C1 segment of cervical spinal cord (tissue), 14 donors: ENCODE measurements at regions not wholly inside any gene's neighbourhood (a gene's known extent, or its start where the extent isn't known, plus 50 kb on each side); places are given as distances from the start of the nearest gene placed in this dataset.

Experiments used
- DNase-seq, 14 donors: peaks; one replicate each; lab custom pipeline; 2025; lab: John Stamatoyannopoulos, UW

DNA sequence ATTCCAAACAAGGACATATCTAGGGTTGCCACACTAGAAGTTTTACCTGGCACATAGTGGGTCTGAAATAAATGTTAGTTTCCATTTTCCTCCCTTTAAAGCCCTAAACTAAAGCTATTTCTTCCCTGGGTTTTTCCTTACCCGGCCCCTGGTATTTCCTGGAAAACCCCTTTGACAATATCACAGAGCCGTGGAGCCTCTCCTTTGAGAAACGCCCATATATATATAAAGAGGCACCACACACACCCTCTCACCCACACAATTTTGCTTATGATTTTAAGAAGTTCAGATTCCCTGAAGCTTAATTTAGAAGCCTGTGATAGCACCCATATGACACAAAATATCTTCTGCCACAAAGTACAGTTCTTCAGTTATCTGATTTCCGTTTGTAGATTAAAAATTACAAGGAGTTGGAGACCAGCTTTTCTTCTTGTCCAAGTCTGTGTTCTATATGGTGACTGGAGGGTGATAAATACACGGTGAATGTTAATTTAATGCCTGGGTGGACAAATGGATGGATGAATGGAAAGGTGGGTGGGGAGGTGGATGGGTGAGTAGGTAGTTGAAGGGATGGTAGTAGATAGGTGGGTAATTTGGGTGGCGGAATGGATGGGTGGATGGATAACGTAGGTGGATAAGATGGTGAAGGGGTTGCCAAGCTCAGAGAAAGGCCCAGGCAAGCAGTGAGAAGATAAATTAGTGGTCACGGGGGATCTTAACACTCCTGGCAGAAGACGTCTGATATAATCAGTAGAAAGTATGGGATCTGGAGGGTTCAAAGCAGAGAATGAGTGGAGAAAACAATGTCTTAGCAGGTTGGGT is 154.4 kb upstream of the FGGY start:
- no peak for DNase-seq

DNA sequence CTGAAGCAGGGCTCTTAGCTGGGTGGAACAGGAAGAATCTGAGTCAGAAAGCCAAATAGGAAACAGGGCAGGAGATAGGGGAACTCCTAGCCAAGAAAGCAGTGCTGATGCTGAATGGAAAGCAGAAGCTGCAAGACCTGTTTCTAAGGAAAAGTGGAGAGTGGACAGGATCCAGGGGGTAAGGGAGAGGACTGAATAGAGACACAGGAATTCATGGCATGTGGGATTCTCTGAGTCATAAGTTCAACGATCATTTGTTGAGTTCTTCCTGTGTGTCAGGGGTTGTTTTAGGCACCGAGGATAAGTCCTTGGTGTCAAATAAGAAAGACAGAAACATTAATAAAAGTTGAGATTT is 153.8 kb upstream of the FGGY start:
- peak in 1 of 14 donors; percentile 15 for DNase-seq

DNA sequence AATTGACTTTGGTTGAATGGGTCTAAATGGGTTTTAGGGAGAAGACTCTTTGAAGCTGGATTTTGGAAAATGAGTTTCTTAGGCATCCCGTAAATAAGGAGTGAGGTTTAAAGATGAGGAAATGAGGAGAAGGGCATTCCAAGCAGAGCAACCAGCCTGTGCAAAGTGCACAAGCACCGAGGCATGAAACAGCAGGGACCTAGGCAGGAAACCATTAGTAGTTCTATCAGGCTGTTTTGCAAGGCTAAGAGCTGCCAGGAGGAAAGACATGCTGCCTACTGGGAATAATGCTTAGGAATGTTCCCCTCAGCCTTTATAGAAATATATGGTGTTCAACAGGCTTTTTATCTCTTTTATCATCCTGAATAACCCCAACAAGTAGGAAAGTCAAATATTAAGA is 153.1 kb upstream of the FGGY start:
- DNase-seq = no peak

DNA sequence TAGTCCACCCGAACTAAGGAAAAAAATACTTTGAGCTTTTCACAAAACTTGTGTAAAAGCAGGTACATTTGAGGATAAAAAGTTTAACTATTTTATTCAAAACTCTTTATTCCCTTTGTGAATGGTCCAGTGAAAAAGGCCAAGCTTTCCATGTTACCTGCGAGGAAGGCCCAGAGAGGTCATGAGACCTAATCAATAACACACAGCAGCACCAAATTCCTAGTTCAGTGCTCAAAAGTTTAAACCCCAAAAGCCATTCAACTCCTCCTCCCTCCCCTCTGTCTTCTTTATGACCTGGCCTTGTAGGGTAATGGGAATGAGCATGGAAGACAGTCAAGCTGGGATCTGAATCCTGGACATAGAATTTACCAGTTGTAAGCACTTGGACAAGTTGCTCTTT is 151.9 kb upstream of the FGGY start:
- DNase-seq = no peak

DNA sequence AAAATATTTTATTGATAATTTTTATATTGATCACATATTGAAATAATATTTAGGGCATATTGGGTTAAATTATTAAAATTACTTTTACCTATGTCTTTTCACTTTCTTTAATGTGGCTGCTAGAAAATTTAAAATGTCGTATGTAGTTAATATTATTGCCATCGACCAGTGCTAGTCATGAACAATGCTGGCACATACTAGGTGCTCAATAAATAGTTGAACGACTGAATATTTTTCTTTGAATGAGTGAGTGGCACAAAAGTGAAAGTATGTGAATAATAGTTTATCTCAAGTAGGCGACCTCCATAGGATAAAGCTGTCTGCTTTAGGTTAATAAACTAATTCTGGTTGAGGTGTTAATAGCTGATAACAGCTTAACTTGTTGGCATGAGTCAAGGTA is 150.8 kb upstream of the FGGY start:
- no peak for DNase-seq

DNA sequence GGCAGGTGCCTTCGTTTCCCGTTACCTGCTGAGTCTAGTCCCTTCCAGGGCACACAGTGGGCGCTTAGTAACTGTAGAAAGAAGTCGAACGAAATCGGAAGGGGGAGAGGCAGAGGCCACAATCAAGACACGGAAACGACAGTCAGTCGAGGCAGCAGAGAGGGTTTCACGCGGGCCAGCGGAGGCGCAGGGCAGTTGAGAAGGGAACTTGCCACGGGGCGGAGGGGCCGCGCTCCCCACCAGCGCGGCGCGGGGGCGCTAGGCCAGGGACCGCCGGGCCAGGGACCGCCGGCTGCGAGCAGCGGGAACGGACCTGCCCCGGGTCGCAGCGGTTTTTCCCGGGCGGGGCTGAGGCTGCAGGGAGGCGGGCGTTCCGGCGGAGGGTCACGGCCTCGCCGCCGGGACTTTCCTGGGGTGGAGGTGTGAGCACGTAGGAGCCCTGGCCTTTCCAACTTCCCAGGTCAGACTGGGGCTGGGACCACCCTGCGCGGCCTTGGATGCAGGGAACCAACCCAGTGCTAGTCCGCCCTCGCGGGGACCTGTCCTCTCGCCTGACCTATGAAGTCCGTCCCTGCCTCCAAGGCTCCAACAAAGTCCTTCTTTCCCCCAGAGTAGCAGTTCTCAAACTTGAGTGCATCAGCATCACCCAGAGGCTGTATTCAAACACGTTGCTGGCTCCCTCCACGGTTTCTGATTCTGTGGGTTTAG is 150.1 kb upstream of the FGGY start:
- peak in 5 of 14 donors; percentile 11 to 52 (median 30) for DNase-seq

DNA sequence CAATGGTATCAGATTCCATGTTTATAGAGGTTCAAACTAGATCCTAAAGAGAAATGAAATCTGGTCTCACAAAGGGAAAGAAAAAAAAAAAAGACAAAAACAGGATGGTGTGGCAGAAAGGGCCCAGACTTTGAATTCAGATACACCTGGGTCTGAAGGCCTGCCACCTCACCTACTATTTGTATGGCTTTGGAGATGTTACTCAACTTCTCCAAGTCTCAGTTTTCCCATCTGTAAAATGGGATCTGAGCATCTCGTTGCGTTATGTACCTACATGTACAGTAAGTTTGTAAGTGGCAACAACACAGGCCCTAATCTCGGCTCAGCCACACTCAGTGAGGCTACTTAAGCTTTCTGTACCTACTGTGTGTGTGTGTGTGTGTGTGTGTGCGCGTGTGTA is 147.5 kb upstream of the FGGY start:
- no peak for DNase-seq

DNA sequence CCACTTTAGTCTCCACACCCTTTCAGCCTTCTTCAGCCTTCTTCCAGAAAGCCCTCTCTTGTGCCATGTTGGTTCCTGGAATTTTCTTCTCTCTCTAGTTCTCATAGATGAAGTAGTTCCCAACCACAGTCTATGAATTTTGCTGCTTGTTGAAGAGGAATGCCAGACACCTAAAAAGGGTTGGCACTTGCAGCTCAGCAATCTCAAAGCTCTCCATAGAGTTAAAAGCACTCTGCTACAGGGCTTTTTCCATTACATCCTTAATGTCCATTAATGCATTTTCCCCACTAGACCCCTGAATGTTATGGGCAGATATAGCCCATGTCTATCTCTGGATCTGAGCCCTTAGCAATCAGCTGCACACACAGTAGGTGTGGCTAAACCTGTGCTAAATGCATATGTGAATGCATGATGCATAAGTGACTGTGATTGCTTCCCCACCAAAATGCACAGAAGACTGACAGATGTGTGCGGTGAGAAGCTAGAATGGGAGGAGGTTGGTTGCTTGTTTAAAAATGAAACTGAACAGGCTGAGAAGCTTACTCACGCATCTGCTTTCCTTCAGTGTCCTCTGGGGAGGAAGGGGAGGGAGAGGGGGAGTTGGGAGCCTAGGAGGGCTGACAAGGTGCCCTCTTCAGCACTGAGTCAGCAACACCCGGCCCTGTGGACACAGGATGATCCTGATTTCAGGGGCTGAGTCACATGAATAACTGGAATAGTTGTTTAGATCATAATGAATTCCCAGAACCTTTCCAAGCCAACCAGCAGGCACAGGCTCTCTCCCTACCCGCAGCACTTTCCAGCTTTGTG is 146.1 kb upstream of the FGGY start:
- DNase-seq = peak in 3 of 14 donors; percentile 10 to 81 (median 27)

DNA sequence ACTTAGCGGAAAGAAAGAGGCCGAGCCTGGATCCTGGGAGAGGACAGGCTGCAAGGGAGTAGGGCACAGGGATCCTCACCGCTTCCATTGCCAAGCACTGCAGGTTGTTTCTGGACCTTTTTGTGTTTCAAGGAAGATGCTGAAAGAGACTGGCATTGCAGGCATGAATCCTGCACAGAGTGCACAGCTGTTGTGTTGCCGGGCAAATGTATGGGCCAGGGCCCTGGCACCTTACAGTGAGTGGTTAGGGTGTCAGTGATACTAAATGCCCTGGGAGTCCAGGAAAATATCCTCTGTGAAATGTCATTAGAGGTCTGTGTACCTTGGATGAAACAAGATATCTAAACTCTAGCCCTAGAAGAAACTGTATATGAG is 145.5 kb upstream of the FGGY start:
- no peak for DNase-seq

DNA sequence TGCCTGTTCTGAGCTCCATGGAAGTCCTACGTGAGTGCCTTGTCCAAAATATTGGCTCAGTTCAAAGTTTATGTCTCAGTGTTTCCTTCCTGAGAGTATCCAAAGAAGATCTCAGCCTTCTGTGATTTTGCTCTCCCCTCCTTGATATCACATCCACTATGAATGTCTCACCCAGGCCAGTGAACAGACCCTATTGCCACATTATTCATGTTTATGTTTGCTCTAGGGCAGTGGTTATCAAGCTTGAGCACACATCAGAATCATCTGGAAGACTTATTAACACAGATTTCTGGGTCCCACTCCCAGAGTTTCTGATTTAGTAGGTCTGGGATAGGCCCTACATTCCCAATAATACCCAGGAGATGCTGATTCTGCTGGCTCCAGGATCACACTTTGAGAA is 145.0 kb upstream of the FGGY start:
- DNase-seq = no peak

DNA sequence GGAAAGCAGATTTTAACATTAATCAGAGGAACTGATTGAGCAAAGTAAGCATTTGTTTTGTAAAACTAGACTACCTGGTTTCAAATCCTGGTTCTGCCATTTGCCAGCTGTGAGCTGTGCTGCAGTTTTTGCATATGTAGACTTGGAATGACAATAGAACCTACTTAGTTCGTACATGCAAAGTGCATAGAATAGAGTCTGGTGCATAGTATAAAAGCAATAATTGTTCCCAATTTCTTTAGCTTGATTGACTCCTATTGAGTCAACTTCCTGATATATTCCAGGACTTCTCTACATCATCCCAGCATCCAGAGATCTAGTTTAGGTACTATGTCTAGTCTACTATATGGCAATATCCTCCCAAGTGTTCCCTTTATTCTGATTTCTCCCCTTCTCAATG is 144.4 kb upstream of the FGGY start:
- DNase-seq = no peak

DNA sequence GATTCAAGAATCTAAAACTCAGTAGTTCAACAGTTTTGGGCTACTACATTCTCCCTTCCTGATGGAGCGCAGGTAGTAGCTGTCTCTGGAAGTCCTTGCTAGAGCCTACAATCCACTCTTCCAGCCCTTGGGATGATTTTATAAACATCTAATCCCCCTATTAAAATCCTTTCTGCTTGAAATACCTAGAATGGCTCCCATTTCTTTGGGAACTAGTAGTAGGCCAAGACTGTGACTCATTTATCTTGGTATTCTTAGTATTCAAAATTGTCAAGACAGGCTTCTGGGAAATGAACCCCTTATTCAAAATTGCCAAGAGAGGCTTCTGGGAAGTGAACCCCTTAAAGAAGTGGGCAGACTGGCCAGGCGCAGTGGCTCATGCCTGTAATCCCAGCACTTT is 142.5 kb upstream of the FGGY start:
- DNase-seq = no peak

DNA sequence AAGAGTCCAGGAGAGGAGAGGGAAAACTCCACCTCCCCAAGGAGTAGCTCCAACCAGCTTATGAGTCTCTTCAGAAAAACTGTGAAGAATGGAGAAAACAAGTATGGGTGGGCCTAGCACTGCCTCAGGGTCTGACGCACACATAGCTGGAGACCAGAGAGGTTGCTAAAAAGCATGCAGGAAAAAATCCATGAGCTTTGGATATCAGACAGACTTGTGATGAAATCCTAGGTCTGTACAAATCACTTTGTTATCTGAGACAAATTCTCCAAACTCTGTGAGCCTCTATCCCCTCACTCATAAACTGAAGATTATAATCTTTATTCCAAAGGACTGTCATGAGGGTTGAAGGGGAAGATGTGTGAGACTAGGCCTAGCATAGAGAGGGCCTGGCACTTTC is 141.5 kb upstream of the FGGY start:
- no peak for DNase-seq

DNA sequence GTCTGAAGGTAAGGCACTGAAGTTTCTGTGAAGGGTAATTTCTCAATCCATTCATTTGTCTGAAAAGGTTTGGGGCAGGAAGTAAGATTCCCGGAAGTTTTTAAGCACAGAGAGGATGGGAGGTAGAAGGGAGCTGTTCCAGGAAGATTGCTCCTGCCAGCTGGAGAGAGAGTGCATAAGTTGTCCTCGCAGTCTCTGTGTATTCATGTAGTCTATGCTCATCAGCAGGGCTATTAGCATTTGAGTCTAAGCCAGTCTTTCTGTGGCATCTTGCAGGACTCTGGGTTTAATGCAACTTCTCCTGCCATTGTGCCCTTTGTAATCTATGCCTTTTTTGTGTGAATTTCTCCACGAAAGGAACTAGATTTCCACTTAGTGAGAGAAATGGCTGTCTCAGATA is 140.8 kb upstream of the FGGY start:
- DNase-seq = peak in 1 of 14 donors; percentile 19

DNA sequence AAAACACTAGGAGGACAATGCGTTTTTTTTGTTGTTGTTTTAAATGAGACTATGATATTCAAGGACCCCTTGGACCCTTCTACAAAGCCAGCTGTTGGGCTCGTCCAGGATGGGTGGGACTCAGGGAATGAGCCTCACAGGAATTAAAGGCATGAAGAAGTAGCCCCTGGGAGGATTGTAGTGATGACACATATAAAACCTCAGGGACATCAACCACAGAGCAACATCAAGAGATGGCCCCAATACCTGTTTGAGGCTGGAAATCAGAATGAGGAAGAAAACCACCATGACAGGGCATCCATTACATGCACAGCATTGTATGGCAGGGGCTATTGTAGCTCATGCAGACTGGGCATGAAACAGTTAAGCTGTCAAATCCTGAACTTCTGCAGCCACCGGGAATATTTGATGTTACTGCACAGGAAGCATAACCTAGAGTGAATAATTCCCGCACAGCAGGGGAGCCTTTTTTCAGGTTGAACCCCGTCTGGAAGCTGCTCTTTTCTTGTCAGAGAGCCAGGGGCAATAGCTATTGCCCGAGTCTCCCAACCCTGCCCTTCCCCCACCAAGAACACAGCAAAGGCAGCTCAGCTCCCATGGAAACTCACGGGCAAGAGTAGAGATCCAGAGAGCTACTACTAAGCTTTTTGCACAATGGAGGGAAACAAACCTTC is 140.2 kb upstream of the FGGY start:
- DNase-seq = peak in 1 of 14 donors; percentile 7

DNA sequence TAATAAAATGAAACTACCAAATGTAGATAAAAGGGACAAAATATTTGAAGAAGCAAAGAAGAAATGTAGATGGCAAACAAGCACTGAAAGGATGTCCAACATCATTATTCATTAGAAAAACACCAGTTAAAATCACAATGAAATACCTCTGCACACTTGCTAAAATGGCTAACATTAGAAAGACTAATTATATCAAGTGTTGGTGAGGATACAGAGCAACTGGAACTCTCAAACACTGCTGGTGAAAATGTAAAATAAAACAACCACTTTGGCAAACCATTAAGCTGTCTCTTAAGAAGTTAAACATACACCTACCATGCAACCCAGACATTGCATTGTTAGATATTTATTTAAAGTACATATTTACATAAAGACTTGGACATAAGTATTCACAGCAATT is 138.6 kb upstream of the FGGY start:
- DNase-seq = no peak

DNA sequence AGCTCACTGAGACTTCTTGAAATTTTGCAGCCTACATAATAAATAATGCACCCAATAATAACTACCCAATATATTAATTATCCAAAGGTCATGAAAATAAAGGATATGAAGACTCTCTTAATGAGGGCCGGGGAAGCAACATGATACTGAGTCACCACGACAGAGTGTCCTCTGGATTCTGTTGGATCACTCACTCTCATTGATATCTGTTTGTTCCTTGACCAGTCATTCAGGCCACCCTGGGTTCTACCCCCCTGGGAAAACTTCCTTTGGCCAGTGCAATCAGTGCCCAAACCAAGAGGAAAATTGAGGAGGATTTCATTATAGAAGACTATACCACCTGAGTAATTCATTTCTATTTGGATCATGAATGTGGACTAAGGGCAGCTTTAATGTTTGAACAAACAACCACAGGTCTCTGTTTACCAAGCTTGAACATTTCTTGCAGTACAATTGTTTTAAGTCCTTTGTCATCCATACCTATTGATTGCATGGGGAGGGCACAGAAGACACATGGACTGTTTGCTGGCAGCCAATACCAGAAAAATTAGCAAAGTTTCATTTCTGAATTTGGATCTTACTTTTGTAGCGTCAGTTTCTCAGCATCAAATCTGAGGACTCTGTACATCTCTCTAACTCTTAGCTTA is 137.2 kb upstream of the FGGY start:
- DNase-seq = no peak

DNA sequence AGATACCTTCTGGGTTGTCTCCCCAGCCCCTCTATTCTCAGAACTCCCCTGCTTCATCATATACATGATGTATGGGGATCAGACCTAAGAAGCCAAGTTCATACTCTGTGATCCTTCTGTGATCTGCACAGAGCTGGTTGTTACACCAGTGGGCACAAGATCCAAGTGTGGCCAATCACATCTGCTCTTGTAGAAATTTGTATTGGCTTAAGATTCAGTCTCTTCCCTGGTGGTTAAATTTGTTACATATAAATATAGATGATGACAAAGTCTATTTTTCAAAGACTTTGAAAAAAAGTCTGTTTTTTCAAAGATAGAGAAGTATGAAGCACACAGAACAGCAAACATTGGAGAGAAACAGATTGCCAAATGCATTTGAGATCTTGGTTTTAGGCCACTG is 135.8 kb upstream of the FGGY start:
- DNase-seq = no peak

DNA sequence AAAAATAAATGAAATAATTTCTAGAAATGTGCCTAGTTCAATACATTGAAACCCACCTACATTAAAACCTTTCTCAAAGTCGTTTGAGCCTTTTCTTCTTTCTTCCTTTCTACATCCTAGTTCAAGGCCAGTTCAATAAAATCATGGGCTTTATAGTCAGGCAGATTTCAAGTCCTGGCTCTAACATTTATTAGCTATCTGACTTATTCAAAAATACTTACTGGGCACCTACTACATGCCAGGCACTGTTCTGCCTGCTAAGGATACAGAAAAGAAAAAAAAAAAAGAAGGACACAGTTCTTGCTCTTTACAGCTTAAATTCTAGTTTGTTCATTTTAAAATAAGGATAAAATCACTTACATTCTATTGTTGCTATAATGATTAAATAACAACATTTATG is 134.2 kb upstream of the FGGY start:
- DNase-seq = no peak

DNA sequence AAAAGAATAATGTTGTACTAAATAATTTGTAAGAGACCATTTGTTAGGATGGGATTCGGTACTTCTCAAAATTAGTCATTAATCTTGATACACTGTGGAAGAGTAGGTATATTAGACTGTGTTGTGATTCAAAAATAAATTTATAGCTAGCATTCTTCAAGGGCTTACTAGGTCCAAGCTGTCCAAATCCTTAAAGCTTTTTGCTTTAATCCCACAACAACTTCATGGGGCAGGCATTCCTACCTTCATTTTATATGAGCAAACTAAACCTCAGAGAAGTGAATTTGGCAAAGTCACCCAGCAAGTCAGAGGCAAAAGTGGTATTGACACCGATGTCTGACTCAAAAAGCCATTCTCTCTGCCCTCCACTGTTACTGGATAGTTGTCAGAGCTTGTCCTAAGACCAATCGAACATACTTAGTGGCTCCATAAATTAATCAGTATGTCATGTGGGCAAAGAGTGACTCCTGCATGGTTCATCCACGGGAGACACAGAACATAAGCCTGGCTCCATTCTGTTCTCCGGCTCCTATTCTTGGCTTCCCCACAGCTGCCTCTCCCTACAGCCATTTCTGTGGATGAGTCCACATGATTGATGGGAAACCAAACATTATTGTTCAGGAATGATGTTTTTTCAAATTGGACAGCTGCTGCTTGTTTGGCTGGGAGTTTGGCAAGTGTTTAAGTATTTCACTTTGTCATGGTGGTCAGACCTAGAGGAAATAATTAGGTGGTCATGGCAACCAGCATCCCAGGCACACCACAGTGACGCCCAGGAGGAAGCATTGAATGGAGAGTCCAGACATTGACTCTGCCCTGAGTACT is 133.4 kb upstream of the FGGY start:
- peak in 1 of 14 donors; percentile 3 for DNase-seq

DNA sequence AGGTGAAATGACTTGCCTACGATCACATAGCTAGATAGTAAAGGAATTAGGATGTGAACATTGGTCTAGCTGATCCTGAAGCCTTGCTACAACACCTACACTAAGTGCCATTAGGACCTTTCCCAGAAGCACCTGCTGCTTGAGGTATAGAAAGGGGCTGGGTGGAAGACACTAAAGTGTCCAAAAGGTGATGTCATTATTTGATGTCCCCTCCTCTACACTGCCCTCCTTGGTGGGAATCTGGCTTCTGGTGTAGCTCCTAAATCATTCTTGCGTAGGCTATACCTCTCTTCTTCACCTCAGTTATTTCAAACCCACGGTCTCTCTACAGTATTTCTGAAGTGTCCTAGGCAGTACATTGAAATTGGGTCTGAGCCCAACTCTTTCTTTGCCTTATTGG is 132.5 kb upstream of the FGGY start:
- DNase-seq = no peak
